Central memory CD8-positive, alpha-beta T cell (primary cell): ENCODE measurements at regions not wholly inside any gene's neighbourhood (a gene's known extent, or its start where the extent isn't known, plus 50 kb on each side); places are given as distances from the start of the nearest gene placed in this dataset.

Source experiments
- ATAC-seq: fragments of 150-1000 bp; cut with Tn5 transposase; replicated peaks from 2 replicates; pipeline ENCODE4 v1.10.0; 2022; ENCODE audit warnings: mild to moderate bottlenecking, moderate FRiP score, moderate number of reproducible peaks; ENCODE audit not compliant: poor library complexity, severe bottlenecking; ENCODE audit errors: extremely low read depth
- DNase-seq, 2 donors: peaks; one replicate each; pipeline ENCODE4 v3.0.0; 2021; ENCODE audit warnings: low spot score in 2 of 2
- H3K27ac Mint-ChIP-seq: one replicate; pipeline ENCODE4 v1.8.0; 2022; ENCODE audit warnings: low read depth, mild to moderate bottlenecking, moderate library complexity, mixed read lengths
- H3K27me3 Mint-ChIP-seq: one replicate; pipeline ENCODE4 v1.8.0; 2022; ENCODE audit warnings: mixed read lengths
- H3K36me3 Mint-ChIP-seq: one replicate; pipeline ENCODE4 v1.8.0; 2022; ENCODE audit warnings: mild to moderate bottlenecking, moderate library complexity, mixed read lengths; ENCODE audit not compliant: insufficient read depth
- H3K4me1 Mint-ChIP-seq: one replicate; pipeline ENCODE4 v1.8.0; 2022; ENCODE audit warnings: mixed read lengths
- H3K4me3 Mint-ChIP-seq: one replicate; pipeline ENCODE4 v1.8.0; 2022; ENCODE audit warnings: mild to moderate bottlenecking, moderate library complexity, mixed read lengths
- H3K9me3 Mint-ChIP-seq: one replicate; pipeline ENCODE4 v1.8.0; 2022; ENCODE audit warnings: mixed read lengths

- no peaks in the 10 kb centered on the region for H3K9me3 Mint-ChIP-seq
- no peak for DNase-seq
- H3K4me1 Mint-ChIP-seq = no peaks in the 10 kb centered on the region
Observed at GRCh38 chr10:75305675-75306074, 69.9 kb upstream of the COMTD1 start.

DNA sequence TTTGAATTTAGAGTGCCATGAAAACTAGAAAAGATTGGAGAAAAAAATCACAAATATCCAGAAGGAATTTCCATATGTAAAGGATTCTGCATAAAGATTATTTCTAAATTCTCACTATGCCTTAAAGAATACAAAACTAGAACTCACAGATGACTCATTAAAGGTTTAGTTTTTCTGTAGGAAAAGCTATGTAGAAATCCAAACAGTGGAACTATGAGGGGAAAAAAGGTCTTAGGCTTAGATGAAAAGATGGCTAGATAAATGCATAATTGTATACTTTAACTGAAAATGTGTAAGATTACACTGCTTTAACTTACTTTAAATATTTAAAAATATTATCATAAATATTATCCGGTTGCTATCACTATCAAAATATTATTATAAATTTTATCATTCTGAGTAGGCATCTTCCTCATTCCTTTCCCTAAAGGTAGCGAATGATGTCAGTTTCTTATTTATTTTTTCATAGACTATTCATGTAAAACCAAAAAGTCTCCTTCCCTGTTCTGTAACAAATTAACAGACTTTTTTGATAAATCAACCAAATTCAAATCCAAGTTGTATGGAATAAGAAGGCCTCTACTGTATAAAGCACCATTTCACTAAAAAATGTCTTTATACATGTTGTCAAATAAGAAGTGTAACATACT is 69.1 kb upstream of the COMTD1 start:
- Mint-ChIP-seq H3K27ac (no peak overlapping the region), H3K27me3 (peaks cover 28% of the 10 kb centered on the region), H3K36me3 (no peaks in the 10 kb centered on the region), H3K4me3 (no peak overlapping the region), H3K9me3 (no peaks in the 10 kb centered on the region), H3K4me1 (no peaks in the 10 kb centered on the region)
- DNase-seq (no peak), ATAC-seq (no peak)

More at GRCh38 chr10:75305675-75306074, 69.9 kb upstream of the COMTD1 start:
- no peaks in the 10 kb centered on the region for H3K36me3 Mint-ChIP-seq
- H3K27me3 Mint-ChIP-seq = peaks cover 36% of the 10 kb centered on the region
- no peak for ATAC-seq
- H3K27ac Mint-ChIP-seq = no peak overlapping the region
- no peak overlapping the region for H3K4me3 Mint-ChIP-seq

- peaks cover 28% of the 10 kb centered on the region for H3K27me3 Mint-ChIP-seq
- no peaks in the 10 kb centered on the region for H3K4me1 Mint-ChIP-seq
- no peak overlapping the region for H3K4me3 Mint-ChIP-seq
- no peak for DNase-seq
- H3K36me3 Mint-ChIP-seq = no peaks in the 10 kb centered on the region
- no peaks in the 10 kb centered on the region for H3K9me3 Mint-ChIP-seq
- no peak overlapping the region for H3K27ac Mint-ChIP-seq
- no peak for ATAC-seq
Observed at GRCh38 chr10:75304313-75304712, 68.6 kb upstream of the COMTD1 start.

- H3K4me3 Mint-ChIP-seq = no peak overlapping the region
- H3K4me1 Mint-ChIP-seq = no peaks in the 10 kb centered on the region
- ATAC-seq (no peak), DNase-seq (no peak)
- H3K9me3 Mint-ChIP-seq = no peaks in the 10 kb centered on the region
- peaks cover 21% of the 10 kb centered on the region for H3K27me3 Mint-ChIP-seq
- H3K36me3 Mint-ChIP-seq = no peaks in the 10 kb centered on the region
- no peak overlapping the region for H3K27ac Mint-ChIP-seq
Observed at GRCh38 chr10:75303045-75303777, 67.5 kb upstream of the COMTD1 start.

GRCh38 chr10:75302029-75302428 is 66.3 kb upstream of the COMTD1 start:
- no peaks in the 10 kb centered on the region for H3K9me3 Mint-ChIP-seq
- no peaks in the 10 kb centered on the region for H3K4me1 Mint-ChIP-seq
- ATAC-seq (no peak), DNase-seq (no peak)
- no peak overlapping the region for H3K27ac Mint-ChIP-seq
- H3K36me3 Mint-ChIP-seq = no peaks in the 10 kb centered on the region
- H3K27me3 Mint-ChIP-seq = peaks cover 17% of the 10 kb centered on the region
- no peak overlapping the region for H3K4me3 Mint-ChIP-seq

GRCh38 chr10:75297021-75297599 is 61.4 kb upstream of the COMTD1 start:
- Mint-ChIP-seq H3K9me3 (no peaks in the 10 kb centered on the region), H3K4me3 (no peak overlapping the region), H3K4me1 (no peaks in the 10 kb centered on the region), H3K36me3 (no peaks in the 10 kb centered on the region), H3K27ac (no peak overlapping the region), H3K27me3 (peaks cover 3% of the 10 kb centered on the region)
- ATAC-seq (no peak), DNase-seq (no peak)

- Mint-ChIP-seq H3K36me3 (no peaks in the 10 kb centered on the region), H3K27me3 (no peaks in the 10 kb centered on the region), H3K4me3 (no peak overlapping the region), H3K27ac (no peak overlapping the region), H3K9me3 (no peaks in the 10 kb centered on the region), H3K4me1 (no peaks in the 10 kb centered on the region)
- no peak for ATAC-seq
- DNase-seq = no peak
Observed at GRCh38 chr10:75295868-75296441, 60.2 kb upstream of the COMTD1 start.

DNA sequence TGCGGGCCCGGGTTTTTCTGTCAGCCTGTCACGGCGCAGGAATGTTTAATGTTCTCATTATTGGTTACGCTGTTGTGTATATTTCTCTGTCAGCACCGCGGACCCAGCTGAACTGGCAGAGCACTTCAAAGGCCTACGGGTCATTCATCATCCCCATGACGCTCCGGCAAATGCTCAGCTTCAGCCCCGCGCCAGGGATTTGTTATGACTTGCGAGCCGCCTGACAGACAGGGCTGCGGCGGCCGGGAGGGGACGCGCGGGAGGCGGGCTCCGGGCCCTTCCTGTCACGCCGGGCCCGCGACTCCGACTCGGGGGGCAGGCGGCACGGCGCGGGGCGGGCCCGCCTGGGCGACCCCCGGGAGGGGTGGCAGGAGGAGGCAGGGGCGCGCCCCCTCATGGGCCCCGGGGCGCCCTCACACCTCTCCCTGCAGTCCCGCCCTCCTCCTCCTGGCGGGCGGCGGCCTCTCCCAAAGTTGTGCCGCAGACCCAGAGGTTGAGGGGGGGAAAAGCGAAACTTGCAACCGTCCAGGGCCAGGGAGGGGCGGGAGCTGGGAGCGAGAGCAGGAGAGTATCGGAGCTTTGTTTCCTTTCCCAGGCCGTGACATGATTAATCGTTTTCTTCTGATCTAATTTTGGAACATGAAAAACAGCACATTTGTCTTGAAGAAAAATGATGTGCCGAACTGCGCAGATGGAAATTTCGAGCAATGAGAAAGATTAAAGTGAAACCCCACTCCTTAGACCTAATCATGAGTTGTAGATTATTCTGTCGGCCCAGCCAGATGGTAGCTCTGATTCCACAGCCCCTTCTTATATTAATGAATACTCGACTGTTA is 59.3 kb upstream of the COMTD1 start:
- peak; percentile 78 for ATAC-seq
- Mint-ChIP-seq H3K9me3 (peaks cover 6% of the 10 kb centered on the region), H3K27ac (peak overlapping the region; percentile 42), H3K27me3 (peaks cover 7% of the 10 kb centered on the region), H3K4me1 (no peaks in the 10 kb centered on the region), H3K36me3 (no peaks in the 10 kb centered on the region), H3K4me3 (no peak overlapping the region)
- peak; percentile 18 to 27 for DNase-seq

DNA sequence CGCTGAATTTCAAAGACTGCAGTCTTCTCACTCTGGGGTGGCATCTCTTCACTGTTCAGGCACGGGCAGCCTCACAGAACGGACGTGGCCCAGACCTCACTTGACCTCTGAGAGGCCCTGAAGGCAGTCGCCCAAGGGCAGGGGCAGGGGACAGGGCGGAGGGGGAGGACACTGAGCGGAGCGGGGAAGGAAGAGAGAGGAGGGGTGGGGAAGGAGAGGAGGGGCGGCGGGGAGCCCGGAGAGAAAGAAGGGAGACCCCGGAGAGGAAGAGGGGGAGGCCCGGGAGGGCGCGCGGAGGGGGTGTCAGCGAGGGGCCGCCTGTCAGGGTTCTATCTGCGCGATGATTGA is 58.7 kb upstream of the COMTD1 start:
- no peak for DNase-seq
- peak; percentile 10 for ATAC-seq
- H3K27ac Mint-ChIP-seq = peak overlapping the region; percentile 42

DNA sequence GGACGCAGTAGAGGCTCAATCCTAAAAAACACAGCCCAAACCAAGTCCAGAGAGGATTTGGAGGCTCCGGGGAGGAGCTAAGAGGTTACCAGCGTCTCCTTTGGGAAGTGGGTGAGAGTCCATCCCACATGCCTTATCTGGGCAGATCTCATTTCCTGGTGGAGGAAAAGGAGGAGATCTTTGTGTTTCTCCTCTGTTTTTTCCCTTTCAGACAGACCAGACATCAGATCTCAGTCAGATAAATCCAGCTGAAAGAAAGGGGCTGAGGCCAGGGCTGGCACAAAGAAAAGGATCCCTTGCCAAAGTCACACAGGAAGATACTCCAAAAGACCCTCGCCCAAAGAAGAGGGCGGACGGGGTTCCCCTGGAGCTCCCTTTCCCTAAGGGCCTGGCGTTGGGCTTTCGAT is 58.3 kb upstream of the COMTD1 start:
- ATAC-seq (no peak), DNase-seq (no peak)
- Mint-ChIP-seq H3K27me3 (peaks cover 16% of the 10 kb centered on the region), H3K4me3 (no peak overlapping the region), H3K9me3 (peaks cover 8% of the 10 kb centered on the region), H3K36me3 (no peaks in the 10 kb centered on the region), H3K27ac (peak overlapping the region; percentile 42), H3K4me1 (no peaks in the 10 kb centered on the region)

More for the DNA sequence above, 58.7 kb upstream of the COMTD1 start:
- Mint-ChIP-seq H3K36me3 (no peaks in the 10 kb centered on the region), H3K4me1 (no peaks in the 10 kb centered on the region), H3K27me3 (peaks cover 12% of the 10 kb centered on the region), H3K9me3 (peaks cover 8% of the 10 kb centered on the region), H3K4me3 (no peak overlapping the region)

DNA sequence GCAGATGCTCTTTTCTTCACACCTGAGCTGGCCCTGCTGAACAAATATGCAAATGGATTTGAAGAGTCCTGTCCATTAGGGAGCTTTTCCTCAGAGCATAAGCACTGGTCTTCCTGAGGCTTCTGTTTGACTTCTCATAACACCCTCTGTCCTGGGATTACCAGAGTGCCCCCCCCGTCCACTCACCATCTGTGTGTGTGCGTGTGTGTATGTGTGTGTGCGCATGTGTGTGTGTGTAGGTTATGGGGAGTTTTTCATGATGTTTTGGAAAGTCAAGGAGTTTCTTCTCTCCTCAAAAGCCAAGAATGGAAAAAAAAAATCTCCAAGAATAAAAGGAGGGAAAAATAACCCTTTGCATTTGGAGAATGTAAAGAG is 57.7 kb upstream of the COMTD1 start:
- no peak overlapping the region for H3K27ac Mint-ChIP-seq
- H3K4me1 Mint-ChIP-seq = no peaks in the 10 kb centered on the region
- peaks cover 22% of the 10 kb centered on the region for H3K27me3 Mint-ChIP-seq
- DNase-seq = no peak
- H3K36me3 Mint-ChIP-seq = no peaks in the 10 kb centered on the region
- H3K4me3 Mint-ChIP-seq = peak overlapping the region; percentile 19
- peaks cover 8% of the 10 kb centered on the region for H3K9me3 Mint-ChIP-seq
- ATAC-seq = no peak

DNA sequence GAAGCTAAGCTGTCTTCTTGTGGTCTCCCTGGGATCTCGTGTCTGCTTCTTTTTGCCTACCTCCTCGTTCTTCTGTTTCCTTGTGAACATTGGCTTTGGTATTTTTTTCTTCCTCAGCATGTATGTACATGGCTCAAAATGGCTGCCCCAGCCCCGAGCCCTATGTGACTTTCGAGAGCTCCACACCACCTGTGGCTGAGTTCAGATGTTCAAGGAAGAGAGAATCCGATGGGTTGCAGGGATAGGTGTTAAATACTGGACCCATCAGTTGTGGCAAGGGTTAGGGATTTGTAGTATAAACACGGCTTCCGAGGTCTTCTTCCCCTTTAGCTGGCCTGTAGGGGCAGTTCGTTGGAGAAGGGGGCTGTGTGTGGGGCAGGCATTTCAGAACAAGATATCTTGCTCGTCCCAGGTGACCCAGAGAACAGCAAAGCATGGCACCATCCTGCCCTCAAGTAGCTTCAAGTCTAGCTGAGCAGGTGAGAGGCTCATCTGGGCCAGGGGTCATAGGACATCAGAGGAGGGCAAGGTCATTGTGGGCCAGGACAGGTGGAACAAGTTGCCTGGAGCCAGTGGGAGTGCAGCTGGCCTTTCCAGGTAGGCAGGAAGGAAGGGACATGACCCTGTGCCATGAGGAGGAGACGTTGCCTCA is 57.2 kb upstream of the COMTD1 start:
- ATAC-seq (no peak), DNase-seq (no peak)
- Mint-ChIP-seq H3K4me3 (peak overlapping the region; percentile 19), H3K4me1 (no peaks in the 10 kb centered on the region), H3K27me3 (peaks cover 27% of the 10 kb centered on the region), H3K36me3 (peaks cover 2% of the 10 kb centered on the region), H3K9me3 (peaks cover 8% of the 10 kb centered on the region), H3K27ac (no peak overlapping the region)
